ENCODE measurements at regions not wholly inside any gene's neighbourhood (a gene's known extent, or its start where the extent isn't known, plus 50 kb on each side); places are given as distances from the start of the nearest gene placed in this dataset.
"Not testable (repeated sequence)": the region's sequence is repeated elsewhere in the genome, so short reads cannot be mapped to it uniquely, and the experiment has no call there.

GRCh38 chr6:81623106-81623759 lies 129.2 kb downstream of the TENT5A start:
- DNase-seq, result no peak

GRCh38 chr6:81621816-81622395 lies 130.6 kb downstream of the TENT5A start:
- DNase-seq, result no peak

- DNase-seq, result no peak
Observed at GRCh38 chr6:81614292-81614691, 138.2 kb downstream of the TENT5A start.

GRCh38 chr6:81613606-81614005 lies 138.9 kb downstream of the TENT5A start:
- no peak for DNase-seq

- no peak for DNase-seq
Observed at GRCh38 chr6:81612136-81612535, 140.3 kb downstream of the TENT5A start.

- DNase-seq, result no peak
Observed at GRCh38 chr6:81609736-81610135, 142.7 kb downstream of the TENT5A start.

GRCh38 chr6:81608776-81609175 lies 143.7 kb downstream of the TENT5A start:
- no peak for DNase-seq

- no peak for DNase-seq
Observed at GRCh38 chr6:81606965-81607381, 145.5 kb downstream of the TENT5A start.

GRCh38 chr6:81605526-81605925 lies 147.0 kb downstream of the TENT5A start:
- DNase-seq, result no peak

- no peak for DNase-seq
Observed at GRCh38 chr6:81601918-81602317, 150.6 kb downstream of the TENT5A start.

GRCh38 chr6:81600488-81600887 lies 152.0 kb downstream of the TENT5A start:
- not testable (repeated sequence) for DNase-seq

GRCh38 chr6:81594501-81594900 lies 158.0 kb downstream of the TENT5A start:
- DNase-seq, result no peak

- no peak for DNase-seq
Observed at GRCh38 chr6:81590314-81590691, 162.2 kb downstream of the TENT5A start.

GRCh38 chr6:81589465-81590313 lies 162.8 kb downstream of the TENT5A start:
- no peak for DNase-seq

GRCh38 chr6:81585686-81586085 lies 166.8 kb downstream of the TENT5A start:
- DNase-seq, result not testable (repeated sequence)

- not testable (repeated sequence) for DNase-seq
Observed at GRCh38 chr6:81584156-81584555, 168.3 kb downstream of the TENT5A start.

GRCh38 chr6:81575442-81575841 lies 177.0 kb downstream of the TENT5A start:
- no peak for DNase-seq

- DNase-seq, result no peak
Observed at GRCh38 chr6:81572020-81572419, 180.5 kb downstream of the TENT5A start.

GRCh38 chr6:81570681-81571080 lies 181.8 kb downstream of the TENT5A start:
- DNase-seq, result no peak

- no peak for DNase-seq
Observed at GRCh38 chr6:81568973-81569372, 183.5 kb downstream of the TENT5A start.

GRCh38 chr6:81565071-81565470 lies 187.4 kb downstream of the TENT5A start:
- no peak for DNase-seq

- no peak for DNase-seq
Observed at GRCh38 chr6:81564470-81565068, 187.9 kb downstream of the TENT5A start.

GRCh38 chr6:81562169-81562568 lies 190.3 kb downstream of the TENT5A start:
- no peak for DNase-seq

GRCh38 chr6:81561731-81562130 lies 190.8 kb downstream of the TENT5A start:
- no peak for DNase-seq
